Heart left ventricle (tissue), 16 donors: ENCODE measurements at regions not wholly inside any gene's neighbourhood (a gene's known extent, or its start where the extent isn't known, plus 50 kb on each side); places are given as distances from the start of the nearest gene placed in this dataset.

ENCODE experiments used
- ATAC-seq, 4 donors: fragments of 200-7000 bp; cut with Tn5 transposase; one replicate each; pipeline ENCODE4 v1.9.1; 2020 to 2022; ENCODE audit warnings: moderate library complexity in 4 of 4, mild to moderate bottlenecking in 3 of 4, moderate number of reproducible peaks in 1 of 4
- DNase-seq, 5 donors: peaks; one replicate each; pipeline ENCODE4 v3.0.0-alpha.2; 2020
- H3K27ac ChIP-seq, 12 donors: fragments of 200-600 bp; sonication (generic) in 4 of 12; one replicate each; pipeline versions ENCODE4 v1.5.0 to v1.8.0; 2016 to 2022; ENCODE audit warnings: mild to moderate bottlenecking in 2 of 12
- H3K27me3 ChIP-seq, 9 donors: fragments of 200-600 bp; sonication (generic) in 2 of 9; one replicate each; pipeline versions ENCODE4 v1.5.1 to v1.8.0; 2016 to 2022; ENCODE audit warnings: mild to moderate bottlenecking in 3 of 9
- H3K36me3 ChIP-seq, 9 donors: fragments of 200-600 bp; sonication (generic) in 2 of 9; one replicate each; pipeline versions ENCODE4 v1.5.0 to v1.8.0; 2018 to 2022; ENCODE audit warnings: mild to moderate bottlenecking in 2 of 9
- H3K4me1 ChIP-seq, 12 donors: fragments of 200-600 bp; sonication (generic) in 4 of 12; one replicate each; pipeline versions ENCODE4 v1.5.0 to v1.8.0; 2016 to 2022; ENCODE audit warnings: mild to moderate bottlenecking in 3 of 12
- H3K4me3 ChIP-seq, 12 donors: fragments of 200-600 bp; sonication (generic) in 4 of 12; one replicate each; pipeline versions ENCODE4 v1.5.0 to v1.8.0; 2017 to 2022; ENCODE audit warnings: mild to moderate bottlenecking in 9 of 12, moderate library complexity in 4 of 12
- H3K9me3 ChIP-seq, 12 donors: fragments of 200-600 bp; sonication (generic) in 4 of 12; one replicate each; pipeline versions ENCODE4 v1.5.0 to v1.8.0; 2016 to 2022; ENCODE audit warnings: mild to moderate bottlenecking in 1 of 12
- CTCF ChIP-seq, 12 donors: fragments of 200-600 bp; sonication (generic) in 4 of 12; IDR thresholded peaks; one replicate each; pipeline versions ENCODE4 v1.5.0 to v1.8.0; 2018 to 2022; ENCODE audit warnings: antibody characterized with exemption in 12 of 12, mild to moderate bottlenecking in 5 of 12
- POLR2A ChIP-seq, 2 donors: fragments of 450-650 bp; IDR thresholded peaks; one replicate each; pipeline ENCODE4 v1.6.1; 2017; ENCODE audit warnings: antibody characterized with exemption in 2 of 2, mild to moderate bottlenecking in 2 of 2, moderate library complexity in 2 of 2
- WGBS, 4 donors: extraction: QIAGEN DNeasy Blood & Tissue Kit in 2 of 4; methylation state at CpG; one replicate each; pipeline versions ENCODE4 v1.1.5 to v1.1.7; 2013 to 2018; 5-methylcytosine and 5-hydroxymethylcytosine counted together
- intact Hi-C, 10 donors: fragments of 100-400 bp; cut with DNase I; formaldehyde crosslinking; loops; one replicate each; pipeline versions ENCODE4 v1.11.1 to v1.14.2; 2022
- donor health status: ischemic (EF 13 %, LVEDD 7.1; RV severe dilation, severe dysfunction).
- donor health status: healthy with polysubstance abuse.
- donor health status: DM: no; HTN: yes; CAD: no.
- donor health status: DM: no; HTN: no; CAD: no.
- donor health status: ischemic (EF 25% LVEDD 6.9; RV normal size, moderate dysfunction).
- donor health status: ischemic (EF 25% LVEDD 5.7; RV mildly dilated, moderate dysfunction).
- donor health status: healthy.
- donor health status: DM: yes; HTN: yes; CAD: no.
- donor health status: ischemic (EF 35%, LVEDD 5.7; RV mildly dilated, moderate dysfunction).
- donor health status: nonischemic (EF 11% LVEDD 7.7; RV severe dilation, severe dysfunction).
- donor health status: DM: yes; HTN: yes; CAD: no.
- donor health status: PGD.
- donor health status: ischemic (EF 29% LVEDD 5.4; RV normal size, mild dysfunction).
- donor health status: nonischemic (EF 23%, LVEDD 6.1; RV moderate dilation, normal function).

- Histone ChIP-seq H3K27ac (no peak overlapping the region), H3K9me3 (peaks cover 0 to 11% (median 0%) of the 10 kb centered on the region in 12 donors), H3K27me3 (no peaks in the 10 kb centered on the region), H3K4me3 (no peak overlapping the region), H3K4me1 (peaks cover 0 to 16% (median 2%) of the 10 kb centered on the region in 12 donors), H3K36me3 (no peaks in the 10 kb centered on the region)
- DNase-seq (no peak), ATAC-seq (peak in 1 of 4 donors; percentile 49)
- intact Hi-C loops = no loop called here
- TF ChIP-seq CTCF (IDR thresholded peaks at IDR 0.05) (no peak), POLR2A (IDR thresholded peaks at IDR 0.05) (no peak)
- WGBS, 4 donors = 54 to 68% (median 56%) methylated on average over 7 of the region's 7 CpGs
Measured at GRCh38 chr10:21406595-21407193, 118.8 kb downstream of the SKIDA1 start.

GRCh38 chr10:21405981-21406380, 119.5 kb downstream of the SKIDA1 start:
- WGBS, 4 donors = 85 to 99% (median 96%) methylated on average over 8 of the region's 8 CpGs

GRCh38 chr10:21403256-21404015, 122.0 kb downstream of the SKIDA1 start:
- ATAC-seq = no peak
- peaks cover 0 to 22% (median 6%) of the 10 kb centered on the region in 12 donors for H3K4me1 ChIP-seq
- H3K36me3 ChIP-seq = no peaks in the 10 kb centered on the region

More at GRCh38 chr10:21405981-21406380, 119.5 kb downstream of the SKIDA1 start:
- intact Hi-C loops = no loop called here
- Histone ChIP-seq H3K9me3 (peaks cover 0 to 11% (median 0%) of the 10 kb centered on the region in 12 donors), H3K36me3 (no peaks in the 10 kb centered on the region), H3K4me1 (peaks cover 0 to 16% (median 2%) of the 10 kb centered on the region in 12 donors), H3K27ac (no peak overlapping the region), H3K4me3 (no peak overlapping the region), H3K27me3 (no peaks in the 10 kb centered on the region)
- DNase-seq = no peak
- TF ChIP-seq POLR2A (IDR thresholded peaks at IDR 0.05) = no peak
- no peak for TF ChIP-seq CTCF (IDR thresholded peaks at IDR 0.05)
- ATAC-seq = no peak

More at GRCh38 chr10:21403256-21404015, 122.0 kb downstream of the SKIDA1 start:
- TF ChIP-seq POLR2A (IDR thresholded peaks at IDR 0.05) (no peak), CTCF (IDR thresholded peaks at IDR 0.05) (no peak)
- Histone ChIP-seq H3K9me3 (peaks cover 0 to 11% (median 0%) of the 10 kb centered on the region in 12 donors), H3K4me3 (no peak overlapping the region), H3K27me3 (no peaks in the 10 kb centered on the region), H3K27ac (no peak overlapping the region)
- 89 to 94% (median 92%) methylated on average over 8 of the region's 8 CpGs for WGBS, 4 donors
- intact Hi-C loops = loop anchor here in 1 of 10 donors (2.0 kb wide), 1 partner anchor 39 kb away; no protein-coding TSS in a partner anchor
- no peak for DNase-seq
